Fibroblast of pulmonary artery (primary cell): ENCODE measurements at regions not wholly inside any gene's neighbourhood (a gene's known extent, or its start where the extent isn't known, plus 50 kb on each side); places are given as distances from the start of the nearest gene placed in this dataset.
"Not testable (repeated sequence)": the region's sequence is repeated elsewhere in the genome, so short reads cannot be mapped to it uniquely, and the experiment has no call there.

Source experiments
- DNase-seq: peaks from one replicate; pipeline ENCODE4 v3.0.0-alpha.2; 2010; ENCODE audit warnings: low read depth
- H3K4me3 ChIP-seq: replicated peaks from 2 replicates; pipeline ENCODE4 v1.5.1; 2011; ENCODE audit warnings: low read depth, mild to moderate bottlenecking, control low read depth, low read length, moderate library complexity
- TF ChIP-seq, protein P1 (sequence below): IDR thresholded peaks from 2 replicates; pipeline ENCODE4 v1.5.1; 2011; ENCODE audit warnings: mild to moderate bottlenecking, control low read depth, low read length, inconsistent platforms; ENCODE audit errors: missing control alignments

- TF ChIP-seq, protein P1, sequence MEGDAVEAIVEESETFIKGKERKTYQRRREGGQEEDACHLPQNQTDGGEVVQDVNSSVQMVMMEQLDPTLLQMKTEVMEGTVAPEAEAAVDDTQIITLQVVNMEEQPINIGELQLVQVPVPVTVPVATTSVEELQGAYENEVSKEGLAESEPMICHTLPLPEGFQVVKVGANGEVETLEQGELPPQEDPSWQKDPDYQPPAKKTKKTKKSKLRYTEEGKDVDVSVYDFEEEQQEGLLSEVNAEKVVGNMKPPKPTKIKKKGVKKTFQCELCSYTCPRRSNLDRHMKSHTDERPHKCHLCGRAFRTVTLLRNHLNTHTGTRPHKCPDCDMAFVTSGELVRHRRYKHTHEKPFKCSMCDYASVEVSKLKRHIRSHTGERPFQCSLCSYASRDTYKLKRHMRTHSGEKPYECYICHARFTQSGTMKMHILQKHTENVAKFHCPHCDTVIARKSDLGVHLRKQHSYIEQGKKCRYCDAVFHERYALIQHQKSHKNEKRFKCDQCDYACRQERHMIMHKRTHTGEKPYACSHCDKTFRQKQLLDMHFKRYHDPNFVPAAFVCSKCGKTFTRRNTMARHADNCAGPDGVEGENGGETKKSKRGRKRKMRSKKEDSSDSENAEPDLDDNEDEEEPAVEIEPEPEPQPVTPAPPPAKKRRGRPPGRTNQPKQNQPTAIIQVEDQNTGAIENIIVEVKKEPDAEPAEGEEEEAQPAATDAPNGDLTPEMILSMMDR, result no peak
- no peak overlapping the region for H3K4me3 ChIP-seq
- DNase-seq, result no peak
Measured at GRCh38 chr9:85167146-85167545, 497.6 kb downstream of the NTRK2 start.

DNA sequence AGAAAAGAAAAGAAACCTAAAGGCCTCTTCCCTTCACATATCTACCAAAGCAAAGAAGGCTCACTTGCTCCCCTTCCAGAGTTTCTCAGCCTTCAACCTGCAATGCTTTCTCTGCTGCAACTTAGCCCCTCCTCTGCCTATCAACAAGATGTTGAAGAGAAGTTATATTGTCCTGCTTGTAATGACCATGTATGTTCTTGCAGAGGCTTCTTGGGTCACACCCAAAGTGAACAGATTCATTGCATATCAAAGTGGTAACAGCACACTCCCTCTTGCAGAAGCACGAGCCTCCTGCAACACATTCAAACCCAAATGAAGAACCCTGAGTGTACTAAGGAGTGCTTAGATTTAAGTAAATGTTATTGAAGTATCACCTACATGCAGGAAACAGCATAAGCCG lies 494.3 kb downstream of the NTRK2 start:
- TF ChIP-seq, protein P1, result no peak
- no peak for DNase-seq

DNA sequence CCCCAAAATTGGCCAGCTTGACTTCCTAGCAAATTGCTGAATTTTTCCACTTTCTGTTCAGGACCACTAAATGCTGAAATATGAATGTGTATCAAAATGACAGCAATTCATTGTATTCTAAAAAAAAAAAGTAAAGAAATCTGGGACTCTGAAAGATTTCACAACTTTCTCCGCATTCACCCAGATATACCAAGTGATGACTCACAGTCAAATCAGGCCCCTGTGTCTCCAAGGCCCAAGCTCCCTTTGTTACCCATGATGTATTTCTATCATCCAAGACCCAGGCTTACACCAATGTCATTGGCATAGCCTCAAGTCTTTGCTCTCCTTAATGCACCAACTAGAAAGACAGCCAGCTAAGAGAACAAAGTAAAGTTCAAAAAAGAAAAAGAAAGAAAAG lies 493.9 kb downstream of the NTRK2 start:
- TF ChIP-seq, protein P1, result no peak
- DNase-seq, result peak; percentile 39
- no peak overlapping the region for H3K4me3 ChIP-seq

More for the DNA sequence above, 494.3 kb downstream of the NTRK2 start:
- H3K4me3 ChIP-seq, result no peak overlapping the region

DNA sequence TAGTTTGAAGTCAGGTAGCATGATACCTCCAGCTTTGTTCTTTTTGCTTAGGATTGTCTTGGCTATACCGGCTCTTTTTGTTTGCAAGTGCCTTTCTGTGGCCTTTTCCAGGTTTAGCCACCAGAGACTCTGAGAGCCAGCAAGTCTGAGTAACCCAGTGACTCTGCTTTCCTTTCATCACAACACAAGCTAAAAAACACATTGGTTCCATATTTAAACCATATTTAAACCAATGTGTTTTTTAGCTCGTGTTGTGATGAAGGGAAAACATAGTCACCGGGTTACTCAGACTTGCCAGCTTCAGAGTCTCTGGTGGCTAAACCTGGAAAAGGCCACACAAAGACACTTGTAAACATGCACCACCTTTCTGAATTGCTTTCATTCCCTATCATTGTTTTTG lies 493.3 kb downstream of the NTRK2 start:
- TF ChIP-seq, protein P1, result no peak
- no peak overlapping the region for H3K4me3 ChIP-seq
- no peak for DNase-seq

GRCh38 chr9:85160944-85161343 lies 491.4 kb downstream of the NTRK2 start:
- not testable (repeated sequence) for DNase-seq, H3K4me3 ChIP-seq

GRCh38 chr9:85158512-85158911 lies 489.0 kb downstream of the NTRK2 start:
- no peak overlapping the region for H3K4me3 ChIP-seq
- DNase-seq, result no peak
- TF ChIP-seq, protein P1, result no peak

- TF ChIP-seq, protein P1, result no peak
- H3K4me3 ChIP-seq, result no peak overlapping the region
- DNase-seq, result no peak
Measured at GRCh38 chr9:85157772-85158171, 488.2 kb downstream of the NTRK2 start.
